ENCODE measurements at regions not wholly inside any gene's neighbourhood (a gene's known extent, or its start where the extent isn't known, plus 50 kb on each side); places are given as distances from the start of the nearest gene placed in this dataset.

- TF ChIP-seq CTCF (optimal IDR thresholded peaks at IDR 0.05 in 1 of 3, IDR thresholded peaks at IDR 0.05 in 1 of 3, conservative IDR thresholded peaks at IDR 0.05 in 1 of 3; ENCODE audit: extremely low read depth in 1 of 3, insufficient read depth in 2 of 3, low read length in 3 of 3) (no peak), EZH2 (IDR thresholded peaks at IDR 0.05; ENCODE audit: low read length) (no peak)
Observed at GRCh38 chrX:16320765-16321355, 153.6 kb downstream of the MAGEB17 start.

All from keratinocyte (primary cell).